Hepatocyte (in vitro differentiated cells): ENCODE measurements at regions not wholly inside any gene's neighbourhood (a gene's known extent, or its start where the extent isn't known, plus 50 kb on each side); places are given as distances from the start of the nearest gene placed in this dataset.

Experiments
- EZH2 ChIP-seq: fragments of 200-600 bp; sonication (generic); IDR thresholded peaks from 2 replicates; pipeline ENCODE4 v1.6.1; 2016; ENCODE audit warnings: antibody characterized with exemption, mild to moderate bottlenecking, borderline replicate concordance
- TF ChIP-seq, protein P1 (sequence below): fragments of 200-600 bp; sonication (generic); IDR thresholded peaks from 2 replicates; pipeline ENCODE4 v1.5.1; 2016; ENCODE audit warnings: antibody characterized with exemption, mild to moderate bottlenecking; ENCODE audit not compliant: poor library complexity

DNA sequence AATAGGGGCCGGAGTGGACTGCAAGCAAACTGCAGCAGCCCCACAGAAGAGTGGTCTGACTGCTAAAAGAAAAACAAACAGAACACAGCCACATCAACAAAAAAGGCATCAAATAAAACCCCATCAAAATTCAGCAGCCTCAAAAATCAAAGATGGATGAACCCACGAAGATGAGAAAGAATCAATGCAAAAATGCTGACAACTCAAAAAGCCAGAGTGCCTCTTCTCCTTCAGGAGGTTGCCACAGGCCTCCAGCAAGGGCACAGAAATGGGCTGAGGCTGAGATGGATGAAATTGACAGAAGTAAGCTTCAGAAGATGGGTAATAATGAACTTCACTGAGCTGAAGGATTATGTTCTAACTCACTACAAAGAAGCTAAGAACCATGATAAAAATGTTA, 388.6 kb downstream of the PABPC4L start:
- TF ChIP-seq, protein P1, sequence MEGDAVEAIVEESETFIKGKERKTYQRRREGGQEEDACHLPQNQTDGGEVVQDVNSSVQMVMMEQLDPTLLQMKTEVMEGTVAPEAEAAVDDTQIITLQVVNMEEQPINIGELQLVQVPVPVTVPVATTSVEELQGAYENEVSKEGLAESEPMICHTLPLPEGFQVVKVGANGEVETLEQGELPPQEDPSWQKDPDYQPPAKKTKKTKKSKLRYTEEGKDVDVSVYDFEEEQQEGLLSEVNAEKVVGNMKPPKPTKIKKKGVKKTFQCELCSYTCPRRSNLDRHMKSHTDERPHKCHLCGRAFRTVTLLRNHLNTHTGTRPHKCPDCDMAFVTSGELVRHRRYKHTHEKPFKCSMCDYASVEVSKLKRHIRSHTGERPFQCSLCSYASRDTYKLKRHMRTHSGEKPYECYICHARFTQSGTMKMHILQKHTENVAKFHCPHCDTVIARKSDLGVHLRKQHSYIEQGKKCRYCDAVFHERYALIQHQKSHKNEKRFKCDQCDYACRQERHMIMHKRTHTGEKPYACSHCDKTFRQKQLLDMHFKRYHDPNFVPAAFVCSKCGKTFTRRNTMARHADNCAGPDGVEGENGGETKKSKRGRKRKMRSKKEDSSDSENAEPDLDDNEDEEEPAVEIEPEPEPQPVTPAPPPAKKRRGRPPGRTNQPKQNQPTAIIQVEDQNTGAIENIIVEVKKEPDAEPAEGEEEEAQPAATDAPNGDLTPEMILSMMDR, result no peak
- no peak for TF ChIP-seq EZH2
